Esophagus squamous epithelium (tissue), 4 donors: ENCODE measurements at regions not wholly inside any gene's neighbourhood (a gene's known extent, or its start where the extent isn't known, plus 50 kb on each side); places are given as distances from the start of the nearest gene placed in this dataset.

Source experiments
- CTCF ChIP-seq, 6 experiments: fragments of 450-650 bp in 4 of 6; fragments of 200-600 bp in 2 of 6; sonication (generic) in 2 of 6; IDR thresholded peaks; one replicate each; pipeline ENCODE4 v1.5.1; 2016 to 2019; ENCODE audit warnings: antibody characterized with exemption in 6 of 6, mild to moderate bottlenecking in 4 of 6, moderate library complexity in 4 of 6
- POLR2A ChIP-seq, 4 donors: fragments of 450-650 bp; IDR thresholded peaks; one replicate each; pipeline ENCODE4 v1.6.1; 2017; ENCODE audit warnings: antibody characterized with exemption in 4 of 4, mild to moderate bottlenecking in 4 of 4, moderate library complexity in 3 of 4

GRCh38 chr16:52234626-52235025, 312.3 kb downstream of the TOX3 start:
- TF ChIP-seq POLR2A (IDR thresholded peaks at IDR 0.05), result no peak
- no peak for TF ChIP-seq CTCF (IDR thresholded peaks at IDR 0.05)
